HL-60/S4 treated with phorbol 12-myristate 13-acetate at 8.2 ng/mL for 4 days and 3 days (cell line): ENCODE measurements at regions not wholly inside any gene's neighbourhood (a gene's known extent, or its start where the extent isn't known, plus 50 kb on each side); places are given as distances from the start of the nearest gene placed in this dataset.
"Not testable (repeated sequence)": the region's sequence is repeated elsewhere in the genome, so short reads cannot be mapped to it uniquely, and the experiment has no call there.

Experiments used
- in situ Hi-C: fragments of 300-500 bp; cut with MboI; formaldehyde crosslinking; loops from 2 replicates; pipeline ENCODE4 v1.15.0; 2022; ENCODE audit warnings: low sequenced_read_pairs

DNA sequence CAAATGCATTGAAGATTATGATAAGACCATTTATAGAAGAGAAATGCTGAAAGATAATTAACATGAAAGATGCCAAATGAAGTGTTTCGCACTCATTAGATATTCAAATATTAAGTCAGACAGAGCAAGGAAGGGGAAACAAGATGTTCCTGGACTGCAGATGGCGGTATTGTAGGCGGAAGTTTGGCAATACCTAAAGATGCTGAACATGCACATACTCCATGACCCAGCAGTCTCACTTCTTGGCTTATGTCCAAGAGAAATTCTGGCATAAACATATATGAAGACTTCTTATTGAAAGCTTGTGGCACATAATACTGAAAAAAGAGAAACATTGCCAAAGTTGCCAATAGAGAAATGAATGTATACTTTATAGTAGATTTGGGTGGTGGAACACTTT lies 325.4 kb upstream of the SEMA3C start:
- in situ Hi-C loops = no loop called here

DNA sequence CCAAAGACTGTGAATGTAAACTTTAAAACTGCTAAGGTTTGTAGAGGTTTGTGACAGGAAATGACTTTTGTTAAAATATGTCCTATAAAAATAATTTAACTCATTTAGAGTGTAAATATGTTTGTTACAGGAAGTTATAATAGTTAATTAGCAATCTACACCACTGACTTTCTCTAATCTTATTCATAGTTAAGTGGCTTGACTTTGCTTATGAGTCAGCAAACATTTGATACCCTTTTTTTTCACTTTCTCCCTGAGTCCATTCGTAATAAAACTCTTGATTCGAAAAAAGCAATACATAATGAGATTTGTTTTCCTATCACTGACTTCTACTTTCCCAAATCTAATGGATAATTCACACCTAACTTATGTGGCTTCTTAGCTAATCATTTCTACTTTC lies 317.7 kb upstream of the SEMA3C start:
- in situ Hi-C loops = no loop called here

DNA sequence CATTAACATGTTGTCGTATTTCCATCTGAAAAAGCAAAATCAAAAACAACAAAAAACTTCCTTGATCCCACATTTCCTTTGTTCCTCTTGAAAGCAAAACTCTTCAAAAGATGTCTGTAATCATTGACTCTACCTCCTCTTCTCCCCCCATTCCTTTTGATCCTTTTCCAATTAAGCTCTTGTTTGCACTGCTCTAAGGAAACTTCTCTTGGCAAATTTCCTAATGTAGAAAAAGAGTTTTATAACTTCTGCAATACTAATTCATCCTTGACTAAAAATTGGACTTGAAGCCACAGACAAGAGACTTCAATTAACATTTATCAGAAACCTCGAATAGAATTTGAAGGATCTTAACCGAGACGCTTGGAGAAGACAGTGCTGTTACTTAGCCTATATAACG lies 317.1 kb upstream of the SEMA3C start:
- in situ Hi-C loops = no loop called here

DNA sequence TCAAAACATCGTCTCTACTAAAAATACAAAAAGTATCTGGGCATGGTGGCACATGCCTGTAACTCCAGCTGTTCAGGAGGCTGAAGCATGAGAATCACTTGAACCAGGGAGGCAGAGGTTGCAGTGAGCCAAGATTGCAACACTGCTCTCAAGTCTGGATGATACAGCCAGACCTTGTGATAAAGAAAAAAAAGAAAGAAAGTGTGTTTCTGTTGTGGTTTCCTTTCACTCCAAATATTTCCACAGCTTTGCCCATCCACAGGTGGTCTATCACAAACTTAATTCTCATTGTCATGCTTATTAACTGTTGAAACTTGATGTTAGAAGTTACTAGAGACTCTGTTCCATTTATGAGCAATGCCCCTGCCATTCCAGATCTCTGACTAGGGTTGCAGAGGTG lies 316.0 kb upstream of the SEMA3C start:
- in situ Hi-C loops = no loop called here

DNA sequence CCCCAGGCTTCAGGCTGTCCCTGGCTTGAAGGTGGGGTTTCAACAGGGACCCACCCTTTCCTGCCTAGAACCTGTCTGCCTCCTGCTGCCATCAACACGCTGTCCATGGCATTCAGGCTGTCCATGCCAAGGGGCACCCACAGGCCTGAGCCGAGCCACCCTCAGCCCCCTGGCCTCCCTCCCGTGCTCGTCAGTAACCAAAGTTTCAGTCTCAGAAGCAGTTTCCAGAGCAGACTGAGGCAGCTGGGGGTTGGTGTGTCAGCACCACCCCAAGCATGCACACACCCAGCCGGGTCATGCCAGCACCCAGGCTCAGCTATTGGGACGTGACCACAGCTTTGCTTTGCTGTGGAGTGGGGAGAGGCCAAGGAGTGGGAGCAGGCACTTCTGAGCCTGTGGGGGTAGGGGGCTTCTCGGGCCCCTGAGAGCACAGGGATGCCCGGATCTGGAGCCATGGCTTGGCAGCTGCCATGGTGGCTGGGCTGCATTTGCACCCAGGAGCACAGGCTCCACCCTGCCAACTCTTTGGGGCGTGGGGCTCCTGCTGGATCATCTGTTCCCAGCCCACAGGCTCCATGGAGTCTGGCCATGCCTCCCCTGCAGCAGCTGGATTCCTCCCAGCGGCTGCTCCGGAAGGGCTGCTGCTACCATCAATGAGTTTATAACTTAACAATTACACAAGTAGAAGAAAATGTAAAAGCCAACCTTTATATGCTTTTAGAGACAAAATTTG lies 314.5 kb upstream of the SEMA3C start:
- in situ Hi-C loops = no loop called here

DNA sequence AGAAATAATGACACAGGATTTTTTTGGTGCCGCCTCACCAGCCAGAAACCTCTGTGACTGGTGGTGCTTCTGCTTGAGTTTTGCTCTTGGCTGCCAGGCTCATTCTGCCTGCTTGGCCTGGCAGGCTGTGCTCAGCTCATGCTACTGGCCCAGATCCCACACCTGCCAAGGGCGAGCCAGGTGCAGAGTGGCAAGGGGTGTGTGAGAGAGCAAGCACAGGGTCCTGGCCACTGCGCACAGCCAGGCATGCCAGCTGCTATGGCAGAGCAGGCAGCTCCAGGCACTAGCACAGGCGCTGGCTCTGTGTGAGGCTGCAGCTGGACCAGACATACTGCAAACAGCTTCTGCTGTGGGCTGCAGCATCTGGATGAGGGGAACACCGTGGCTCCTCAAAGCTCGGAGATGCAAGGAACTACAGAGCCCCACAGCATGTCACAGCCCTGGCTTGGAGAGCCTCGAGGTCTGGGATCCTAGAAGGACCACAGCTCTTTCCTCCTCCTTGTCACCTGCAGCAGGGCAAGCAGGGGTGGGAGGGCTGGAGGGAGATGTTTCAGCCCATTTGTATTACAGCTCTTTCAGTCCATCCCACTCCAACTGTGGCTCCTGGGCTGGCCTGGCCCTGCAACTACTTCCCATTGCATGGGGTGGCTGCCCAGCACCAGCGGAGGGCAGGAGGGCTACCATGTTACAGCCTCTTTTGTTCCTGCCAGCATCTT lies 313.4 kb upstream of the SEMA3C start:
- in situ Hi-C loops = no loop called here

DNA sequence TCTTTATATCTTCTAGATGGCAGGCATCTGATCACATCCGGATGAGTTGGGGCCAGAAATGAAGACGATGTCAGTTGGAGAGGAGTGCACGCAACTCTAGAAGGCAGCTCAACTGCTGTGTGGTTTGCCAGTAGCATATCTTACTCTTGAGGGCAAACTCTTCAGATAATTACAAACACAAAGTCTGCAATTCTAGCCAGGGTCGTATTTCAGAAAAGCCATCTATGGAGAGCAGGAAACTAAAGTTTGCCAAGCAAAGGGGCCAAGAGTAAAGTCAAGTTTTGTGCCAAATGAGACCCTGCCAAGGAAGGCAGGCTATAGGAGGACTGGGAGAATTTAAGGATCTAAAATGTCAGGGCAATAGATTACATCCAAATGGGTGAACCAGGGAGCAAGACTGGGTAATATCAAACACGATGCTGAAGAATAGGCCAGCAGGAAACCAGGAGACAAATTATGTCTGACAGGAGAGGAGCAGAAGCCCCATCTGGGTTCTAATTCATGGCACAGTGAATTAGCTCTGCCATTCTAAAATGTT lies 312.5 kb upstream of the SEMA3C start:
- in situ Hi-C loops = no loop called here

DNA sequence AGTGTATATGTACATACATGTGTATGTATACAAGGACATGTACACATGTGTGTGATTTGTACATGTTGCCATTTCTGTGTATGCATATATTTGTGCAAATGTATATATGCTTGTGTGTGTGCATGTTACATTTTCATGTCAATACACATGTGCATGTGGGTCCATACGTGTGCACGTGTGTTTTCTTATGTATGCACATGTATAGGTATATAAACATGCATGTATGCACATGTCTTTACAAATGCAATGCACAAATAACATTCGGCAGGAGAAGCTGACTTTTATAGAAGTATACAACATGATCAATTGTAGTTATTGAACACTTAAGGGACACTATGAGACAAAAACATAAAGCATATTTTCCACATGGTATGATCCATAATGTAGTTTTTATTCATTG lies 307.4 kb upstream of the SEMA3C start:
- in situ Hi-C loops = no loop called here

DNA sequence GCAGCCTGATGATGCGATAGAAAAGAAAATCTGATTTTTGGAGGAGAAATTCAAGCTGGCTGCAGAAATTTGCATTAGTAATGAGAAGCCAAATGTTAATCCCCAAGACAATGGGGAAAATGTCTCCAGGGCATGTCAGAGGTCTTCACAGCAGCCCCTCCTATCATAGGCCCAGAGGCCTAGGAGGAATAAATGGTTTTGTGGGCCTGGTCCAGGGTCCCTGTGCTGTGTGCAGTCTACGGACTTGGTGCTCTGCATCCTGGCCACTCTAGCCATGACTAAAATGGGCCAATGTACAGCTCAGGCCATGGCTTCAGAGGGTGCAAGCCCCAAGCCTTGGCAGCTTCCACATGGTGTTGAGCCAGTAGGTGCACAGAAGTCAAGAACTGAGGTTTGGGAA lies 303.8 kb upstream of the SEMA3C start:
- in situ Hi-C loops = not testable (repeated sequence)

DNA sequence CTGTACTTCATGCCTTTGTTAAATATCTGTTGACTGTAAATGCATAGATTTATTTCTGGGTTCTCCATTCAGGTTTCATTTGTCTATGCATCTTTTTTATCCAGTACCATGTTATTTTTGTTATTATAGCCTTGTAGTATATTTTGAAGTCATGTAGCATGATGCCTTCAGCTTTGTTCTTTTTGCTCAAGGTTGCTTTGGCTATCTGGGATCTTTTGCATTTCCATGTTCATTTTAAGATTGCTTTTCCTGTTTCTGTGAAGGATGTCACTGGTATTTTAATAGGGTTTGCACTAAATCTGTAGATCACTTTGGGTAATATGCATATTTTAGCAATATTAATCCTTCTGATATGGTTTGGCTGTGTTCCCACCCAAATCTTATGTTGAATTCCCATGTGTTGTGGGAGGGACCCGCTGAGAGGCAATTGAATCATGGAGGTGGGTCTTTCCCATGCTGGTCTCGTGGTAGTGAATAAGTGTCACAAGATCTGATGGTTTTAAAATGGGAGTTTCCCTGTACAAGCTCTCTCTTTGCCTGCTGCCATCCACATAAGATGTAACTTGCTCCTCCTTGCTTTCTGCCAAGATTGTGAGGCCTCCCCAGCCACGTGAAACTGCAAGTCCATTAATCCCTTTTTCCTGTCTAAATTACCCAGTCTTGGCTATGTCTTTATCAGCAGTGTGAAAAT lies 302.8 kb upstream of the SEMA3C start:
- in situ Hi-C loops = no loop called here

DNA sequence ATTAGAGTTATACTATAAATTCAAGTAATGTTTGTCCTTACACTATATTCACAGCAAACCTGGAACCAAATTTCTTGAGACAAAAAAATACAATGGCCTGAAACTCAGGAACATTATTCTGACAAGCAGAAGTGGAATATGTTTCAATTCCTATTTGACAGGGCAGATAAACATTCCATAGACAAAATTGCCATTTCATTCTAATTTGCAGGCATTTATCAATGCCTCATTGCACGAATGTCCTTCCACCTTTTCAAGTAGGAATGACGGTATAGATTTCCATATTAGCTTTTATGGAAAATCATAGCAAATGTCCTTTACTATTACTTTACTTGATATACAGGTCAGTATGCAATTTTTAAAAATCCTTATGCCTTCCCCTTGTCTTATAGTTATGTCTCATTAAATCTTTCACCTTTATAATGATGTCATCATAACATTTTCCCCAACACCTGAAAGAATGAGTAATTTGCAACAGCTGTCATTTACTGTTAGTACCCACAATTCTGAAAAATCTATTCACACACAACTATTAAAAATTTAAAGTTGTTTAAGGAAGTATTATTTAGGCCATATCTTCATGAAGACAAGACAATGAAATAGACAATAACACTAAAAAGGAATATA lies 299.7 kb upstream of the SEMA3C start:
- in situ Hi-C loops = no loop called here

DNA sequence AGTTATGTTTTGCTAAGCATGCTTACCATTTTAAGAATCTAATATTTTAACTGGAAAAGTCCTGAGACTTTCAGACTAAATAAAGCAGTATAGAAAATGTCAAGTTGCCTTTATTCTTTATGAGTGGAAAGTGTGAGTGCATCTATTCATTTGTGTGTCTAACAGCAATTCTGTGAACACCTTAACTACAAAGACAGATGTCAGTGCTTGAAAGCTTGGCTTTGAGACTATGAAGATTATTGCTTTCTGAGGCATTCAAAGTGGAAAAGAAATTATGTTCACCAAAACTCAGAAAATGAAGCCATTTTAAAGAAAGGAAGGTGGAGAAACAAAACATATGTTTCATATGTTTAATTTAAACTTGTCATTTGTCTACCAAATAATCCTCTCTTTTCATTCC lies 294.5 kb upstream of the SEMA3C start:
- in situ Hi-C loops = no loop called here

DNA sequence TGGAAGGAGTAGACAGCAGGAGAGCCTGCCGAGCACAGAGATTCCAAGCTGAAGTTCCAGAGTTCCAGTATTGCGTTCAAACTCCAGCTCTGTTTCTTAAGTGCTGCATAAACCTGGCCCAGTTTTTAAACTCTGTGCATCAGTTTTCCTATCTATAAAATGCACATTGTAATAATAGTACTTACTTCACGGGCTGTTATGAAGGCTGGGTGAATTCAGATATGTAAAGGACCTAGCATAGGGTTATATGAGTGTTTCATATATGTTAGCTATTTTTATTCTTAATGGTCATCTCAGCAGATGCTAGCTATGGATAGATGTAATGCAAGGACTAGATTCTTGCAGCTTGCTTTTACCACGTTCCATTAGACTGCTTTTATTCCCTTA lies 293.1 kb upstream of the SEMA3C start:
- in situ Hi-C loops = no loop called here

DNA sequence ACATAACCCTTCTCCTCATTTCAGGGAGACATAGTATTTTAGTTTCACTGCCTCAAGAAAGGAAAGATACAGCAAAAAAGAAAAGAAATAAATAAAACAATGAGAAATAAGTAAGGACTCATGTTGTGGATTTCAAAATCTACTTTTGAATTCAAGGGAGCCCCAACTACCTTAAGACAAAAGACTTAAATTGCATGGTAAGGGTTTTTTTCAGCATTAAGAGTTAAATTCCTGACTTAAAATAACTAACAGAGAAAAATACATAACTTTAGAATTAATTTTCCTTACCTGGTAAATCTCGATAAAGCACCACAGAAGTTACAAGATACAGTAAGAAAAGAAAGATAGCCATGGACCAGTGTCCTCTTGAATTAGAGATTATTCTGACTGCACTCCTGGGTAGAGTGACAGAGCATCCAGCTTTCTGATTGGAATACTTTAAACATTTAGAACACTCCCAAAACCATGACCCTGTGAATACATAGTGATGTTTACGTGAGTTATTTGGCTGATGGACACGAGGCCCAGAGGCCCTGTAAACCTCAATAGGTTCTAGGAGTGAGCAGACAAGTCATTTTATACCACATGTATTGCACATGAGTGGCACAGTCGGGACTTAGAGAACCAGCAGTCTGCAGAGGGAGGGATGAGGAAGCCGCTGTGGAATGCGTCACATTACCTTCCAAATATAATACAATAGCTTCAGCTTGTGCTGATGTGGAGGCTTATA lies 292.5 kb upstream of the SEMA3C start:
- in situ Hi-C loops = no loop called here

DNA sequence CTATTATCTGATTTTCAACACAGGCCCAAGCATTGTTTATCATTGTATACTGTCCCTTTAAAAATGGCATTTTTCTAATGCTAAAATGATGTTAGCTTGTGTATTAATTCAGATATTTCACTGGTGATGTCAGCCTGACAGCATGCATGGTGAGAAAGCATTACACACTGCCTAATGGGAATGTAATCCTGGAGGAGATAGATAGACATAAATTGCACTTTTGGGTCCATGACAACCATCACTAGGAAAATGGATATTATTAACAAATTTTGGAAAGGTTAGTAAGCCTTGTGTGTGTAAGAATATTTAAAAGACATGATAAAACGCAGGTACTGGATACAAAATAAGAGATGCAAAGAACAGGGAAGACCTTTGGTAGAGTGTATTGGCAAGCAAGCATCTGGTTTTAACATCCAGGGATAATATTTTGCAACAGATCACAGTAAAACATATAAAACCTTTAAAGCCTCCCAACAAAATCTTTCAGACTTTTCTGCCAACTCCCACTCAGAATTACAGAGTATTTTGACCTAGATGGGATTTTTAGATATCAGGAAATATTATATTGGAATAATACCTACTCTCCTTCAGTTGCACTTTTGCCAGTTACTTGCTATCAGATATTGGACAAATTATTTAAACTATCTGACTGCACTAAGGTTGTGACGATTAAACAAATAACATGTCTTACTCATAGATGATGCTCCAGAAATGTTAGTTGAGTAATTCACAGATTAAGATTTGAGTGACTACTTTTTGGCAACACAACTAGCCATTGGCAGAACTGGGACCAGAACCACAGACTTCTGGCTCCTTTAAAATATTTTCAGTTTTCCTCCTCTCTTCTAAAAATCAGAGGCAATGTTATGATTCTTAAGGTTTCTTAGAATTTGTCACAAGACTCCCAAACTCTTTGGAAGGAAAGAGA lies 291.6 kb upstream of the SEMA3C start:
- in situ Hi-C loops = no loop called here

DNA sequence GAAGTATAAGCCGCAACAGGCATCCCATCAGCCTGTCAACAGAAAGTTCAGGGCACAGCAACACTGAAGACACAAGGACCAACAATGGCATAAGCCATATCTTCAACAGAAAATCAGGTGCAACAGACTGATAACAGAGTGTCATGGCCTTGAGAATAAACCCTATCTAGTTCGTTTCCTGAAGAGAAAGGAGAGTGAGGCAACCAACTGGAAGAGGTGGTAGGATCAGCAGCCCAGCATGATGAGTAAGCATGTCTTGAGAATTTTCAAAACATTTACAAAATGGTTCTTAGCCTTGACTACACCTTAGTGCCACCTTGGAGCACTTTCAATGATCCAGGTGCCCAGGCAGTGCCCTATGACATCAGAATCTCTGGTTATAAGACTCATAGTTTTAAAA lies 290.2 kb upstream of the SEMA3C start:
- in situ Hi-C loops = no loop called here

DNA sequence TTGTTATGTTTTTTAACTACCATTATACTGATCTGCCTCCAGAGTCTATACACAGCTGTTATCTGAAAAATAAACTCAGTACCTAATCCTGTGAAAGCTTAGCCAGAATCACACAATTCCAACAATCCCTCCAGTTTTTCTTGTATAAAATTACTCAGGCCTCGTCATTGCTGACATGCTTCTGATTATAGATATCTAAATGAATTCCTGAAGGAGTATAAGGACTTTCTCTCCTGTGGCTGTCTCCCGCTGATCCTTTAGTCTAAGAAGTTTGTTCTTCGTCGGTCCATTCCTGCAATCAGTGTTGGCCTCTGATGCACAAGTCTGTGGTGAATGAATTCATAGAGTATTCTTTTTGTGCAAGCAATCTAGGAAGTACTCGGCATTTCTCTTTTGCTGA lies 288.9 kb upstream of the SEMA3C start:
- in situ Hi-C loops = no loop called here

DNA sequence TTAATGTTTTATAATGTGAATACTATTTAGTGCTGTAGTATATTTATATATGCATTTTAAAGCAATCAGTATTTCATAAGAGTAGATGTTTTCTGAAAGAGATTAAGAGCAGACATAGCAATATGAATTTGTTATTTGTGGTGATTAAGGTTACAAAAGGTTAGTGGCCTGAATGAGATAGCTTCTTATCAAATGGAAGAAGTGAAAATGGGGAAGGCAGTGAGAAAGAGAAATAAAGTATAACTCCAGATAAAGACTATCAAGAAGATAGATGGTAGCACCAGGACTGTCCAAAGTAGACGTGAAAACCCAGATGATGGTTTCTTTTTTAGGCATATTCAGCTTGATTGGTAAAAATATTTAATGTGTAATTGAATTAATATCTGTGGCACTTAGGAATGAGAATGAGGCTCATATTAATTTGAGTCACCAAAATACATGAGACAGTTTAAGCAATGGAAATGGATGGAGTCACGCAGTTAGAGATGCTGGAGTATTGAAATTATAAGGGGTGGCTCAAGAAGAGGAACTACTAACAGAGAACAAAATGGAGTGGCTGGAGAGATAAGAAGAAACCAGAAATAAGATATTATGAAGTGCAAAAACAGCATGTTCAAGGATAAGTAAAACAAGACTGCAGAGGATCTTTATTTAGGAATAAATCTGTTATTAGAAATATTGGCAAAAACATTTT lies 288.0 kb upstream of the SEMA3C start:
- in situ Hi-C loops = no loop called here

DNA sequence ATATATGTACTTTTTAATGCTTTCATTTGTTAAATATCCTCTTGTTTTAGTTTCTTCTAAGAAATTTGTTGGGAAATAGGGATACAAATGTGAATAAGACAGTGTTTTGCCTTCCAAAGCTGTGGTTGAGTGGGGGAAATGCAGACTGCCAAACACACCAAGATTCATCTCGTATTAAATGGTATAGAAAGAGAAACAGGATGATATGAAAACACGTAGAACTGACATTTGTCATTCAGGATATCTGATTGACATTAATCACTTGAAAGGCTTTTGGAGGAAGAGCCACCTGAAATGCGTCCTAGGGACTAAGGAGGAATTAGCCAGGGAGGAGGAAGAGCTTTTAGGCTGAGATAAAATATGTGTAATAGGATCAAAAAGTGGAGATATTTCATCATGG lies 287.4 kb upstream of the SEMA3C start:
- in situ Hi-C loops = no loop called here
